ENCODE measurements at regions not wholly inside any gene's neighbourhood (a gene's known extent, or its start where the extent isn't known, plus 50 kb on each side); places are given as distances from the start of the nearest gene placed in this dataset.

- TF ChIP-seq CTCF (IDR thresholded peaks at IDR 0.05), result no peak
- no peak for TF ChIP-seq ZFX (IDR thresholded peaks at IDR 0.05; ENCODE audit: borderline replicate concordance)
These were observed 70.5 kb upstream of the WIPF1 start for GRCh38 chr2:174668075-174668474.
